Fibroblast of pulmonary artery (primary cell): ENCODE measurements at regions not wholly inside any gene's neighbourhood (a gene's known extent, or its start where the extent isn't known, plus 50 kb on each side); places are given as distances from the start of the nearest gene placed in this dataset.
"Not testable (repeated sequence)": the region's sequence is repeated elsewhere in the genome, so short reads cannot be mapped to it uniquely, and the experiment has no call there.

Experiments
- DNase-seq: peaks from one replicate; pipeline ENCODE4 v3.0.0-alpha.2; 2010; ENCODE audit warnings: low read depth
- H3K4me3 ChIP-seq: replicated peaks from 2 replicates; pipeline ENCODE4 v1.5.1; 2011; ENCODE audit warnings: low read depth, mild to moderate bottlenecking, control low read depth, low read length, moderate library complexity
- CTCF ChIP-seq: IDR thresholded peaks from 2 replicates; pipeline ENCODE4 v1.5.1; 2011; ENCODE audit warnings: mild to moderate bottlenecking, control low read depth, low read length, inconsistent platforms; ENCODE audit errors: missing control alignments

DNA sequence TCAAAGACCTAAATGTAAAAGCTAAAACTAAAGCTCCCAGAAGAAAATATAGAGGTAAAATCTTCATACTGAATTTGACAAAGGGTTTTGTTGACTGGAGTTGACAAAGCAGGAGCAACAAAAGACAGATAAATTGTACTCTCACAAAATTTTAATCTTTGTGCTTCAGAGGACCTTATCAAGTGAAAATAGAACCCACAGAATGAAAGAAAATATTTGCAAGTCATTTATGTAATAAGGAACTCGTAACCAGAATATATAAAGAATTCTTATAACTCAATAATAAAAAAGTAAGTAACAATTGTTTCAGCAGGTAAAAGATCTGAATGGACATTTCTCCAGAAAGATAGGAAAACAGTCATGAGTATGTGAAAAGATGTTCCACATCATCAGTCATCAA, 62.0 kb upstream of the SRRM3 start:
- no peak for DNase-seq
- no peak overlapping the region for H3K4me3 ChIP-seq
- no peak for TF ChIP-seq CTCF

DNA sequence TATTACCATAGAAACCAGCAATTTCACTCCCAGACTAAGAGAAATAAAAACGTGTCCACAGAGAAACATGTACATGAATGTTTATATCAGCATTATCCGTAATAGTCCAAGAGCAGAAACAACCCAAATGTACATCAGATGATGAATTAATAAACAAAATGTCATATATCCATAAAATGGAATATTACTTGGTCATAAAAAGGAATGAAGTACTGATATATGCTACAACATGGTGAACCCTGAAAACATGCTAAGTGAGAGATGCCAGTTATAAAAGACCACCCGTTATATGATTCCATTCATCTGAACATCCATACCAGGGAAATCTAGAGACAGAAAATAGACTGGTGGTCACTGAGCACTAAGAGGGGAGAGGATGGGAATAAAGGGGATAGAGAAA, 61.4 kb upstream of the SRRM3 start:
- not testable (repeated sequence) for DNase-seq, H3K4me3 ChIP-seq

DNA sequence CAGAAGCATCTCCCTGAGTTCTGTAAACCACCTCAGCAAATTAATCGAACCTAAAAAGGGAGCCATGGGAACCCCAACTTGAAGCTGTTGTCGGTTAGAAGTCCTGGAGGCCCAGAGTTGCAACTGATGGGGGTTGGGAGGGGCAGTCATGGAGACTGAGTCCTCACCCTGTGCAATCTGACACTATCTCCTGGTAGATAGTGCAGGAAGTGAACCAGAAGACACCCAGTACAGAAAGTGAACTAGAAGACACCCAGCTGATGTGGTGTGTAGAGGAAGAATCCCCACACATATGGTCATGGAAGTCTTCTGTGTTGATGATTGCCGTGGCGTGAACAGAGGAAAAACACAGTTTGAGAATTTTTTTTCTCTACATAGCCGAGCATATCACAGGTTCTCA, 58.8 kb upstream of the SRRM3 start:
- no peak for TF ChIP-seq CTCF
- H3K4me3 ChIP-seq: no peak overlapping the region
- no peak for DNase-seq

- H3K4me3 ChIP-seq, DNase-seq: not testable (repeated sequence)
These were observed 56.9 kb upstream of the SRRM3 start for GRCh38 chr7:76144664-76145270.

DNA sequence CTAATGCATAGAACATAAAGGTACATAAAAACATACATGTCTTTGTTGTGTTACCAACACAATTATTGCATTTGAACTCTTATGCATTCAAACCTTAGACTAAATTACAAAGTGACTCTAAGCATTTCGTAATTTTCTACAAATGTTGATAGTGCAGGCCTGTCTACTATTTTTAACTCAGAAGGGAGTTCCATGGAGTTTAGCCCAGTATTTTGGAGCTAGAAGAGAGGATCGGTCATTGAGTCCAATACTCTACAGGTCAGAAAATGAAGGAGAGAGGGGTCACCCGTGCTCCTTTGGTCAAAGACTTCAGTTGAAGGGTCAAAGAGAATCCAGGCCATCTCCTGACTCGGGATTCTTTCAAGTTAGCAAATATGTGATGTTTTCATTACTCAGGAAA, 55.3 kb upstream of the SRRM3 start:
- no peak for DNase-seq
- H3K4me3 ChIP-seq: no peak overlapping the region
- TF ChIP-seq CTCF: no peak

- not testable (repeated sequence) for H3K4me3 ChIP-seq, DNase-seq
These were observed 52.7 kb upstream of the SRRM3 start for GRCh38 chr7:76148947-76149346.

DNA sequence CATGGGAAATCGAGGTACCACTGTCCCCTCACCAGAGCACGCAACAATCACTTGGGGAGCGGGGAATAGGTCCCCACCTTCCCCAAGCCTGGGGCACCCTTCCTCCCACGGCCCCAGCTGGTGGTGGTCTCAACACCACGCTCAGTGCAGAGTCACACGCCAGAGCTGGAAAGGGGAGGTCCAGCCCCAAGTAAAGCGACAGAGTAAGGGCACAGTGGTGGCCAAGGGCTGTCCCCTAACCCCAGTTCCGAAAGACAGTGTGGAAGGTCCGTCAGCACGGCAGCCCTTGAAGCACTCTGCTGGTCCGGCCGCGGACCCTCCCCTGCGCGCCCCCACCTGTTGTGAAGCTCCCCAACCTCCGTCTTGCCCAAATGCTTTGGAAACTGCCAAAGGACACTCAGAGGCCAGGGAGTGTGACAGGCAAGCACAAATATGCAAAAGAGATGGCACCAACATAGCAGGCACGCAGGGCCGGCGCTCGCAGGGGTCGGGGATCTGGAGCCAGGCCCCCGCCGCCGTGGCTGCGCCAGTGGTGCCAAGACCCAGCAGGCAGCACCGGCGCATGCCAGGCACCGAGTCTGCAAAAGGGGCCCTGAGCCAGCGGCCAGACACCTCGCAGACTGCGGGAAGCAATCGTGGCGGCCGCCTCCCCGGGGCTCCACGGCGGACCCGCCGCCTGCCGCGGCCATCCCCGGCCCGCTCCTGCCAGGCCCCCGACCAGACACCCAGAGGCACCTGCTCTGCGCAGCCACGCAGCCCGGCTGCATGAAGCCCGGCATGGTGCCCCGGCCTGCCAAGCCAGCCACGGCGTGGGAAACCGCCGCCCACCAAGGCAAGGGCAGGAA, 51.6 kb upstream of the SRRM3 start:
- H3K4me3 ChIP-seq: no peak overlapping the region
- no peak for TF ChIP-seq CTCF
- no peak for DNase-seq
